Tibial nerve (tissue), 4 donors: ENCODE measurements at regions not wholly inside any gene's neighbourhood (a gene's known extent, or its start where the extent isn't known, plus 50 kb on each side); places are given as distances from the start of the nearest gene placed in this dataset.
A peak's percentile ranks its signal among the peaks of the same experiment; 100 is the strongest.

Experiments
- DNase-seq, 2 donors: peaks; one replicate each; pipeline ENCODE4 v3.0.0-alpha.2; 2019; ENCODE audit warnings: low spot score in 2 of 2
- H3K27ac ChIP-seq, 4 donors: fragments of 200-600 bp; sonication (generic) in 3 of 4; one replicate each; pipeline ENCODE4 v1.5.1; 2017 to 2019; ENCODE audit warnings: mild to moderate bottlenecking in 1 of 4
- H3K27me3 ChIP-seq, 2 donors: fragments of 200-600 bp; sonication (generic) in 1 of 2; one replicate each; pipeline versions ENCODE4 v1.5.1 to v1.6.0; 2017 to 2019
- H3K36me3 ChIP-seq, 3 donors: fragments of 200-600 bp; sonication (generic); one replicate each; pipeline ENCODE4 v1.5.1; 2018 to 2019
- H3K4me1 ChIP-seq, 4 donors: fragments of 200-600 bp; sonication (generic) in 3 of 4; one replicate each; pipeline ENCODE4 v1.5.1; 2017 to 2019
- H3K4me3 ChIP-seq, 4 donors: fragments of 200-600 bp; sonication (generic) in 3 of 4; one replicate each; pipeline ENCODE4 v1.5.1; 2017 to 2019; ENCODE audit warnings: mild to moderate bottlenecking in 1 of 4, moderate library complexity in 1 of 4
- H3K9me3 ChIP-seq, 4 donors: fragments of 200-600 bp; sonication (generic) in 3 of 4; one replicate each; pipeline ENCODE4 v1.5.1; 2017 to 2019
- CTCF ChIP-seq, 5 experiments: fragments of 200-600 bp in 3 of 5; fragments of 450-650 bp in 2 of 5; sonication (generic) in 3 of 5; IDR thresholded peaks; one replicate each; pipeline ENCODE4 v1.5.1; 2016 to 2019; ENCODE audit warnings: antibody characterized with exemption in 5 of 5, mild to moderate bottlenecking in 3 of 5, moderate library complexity in 2 of 5
- EP300 ChIP-seq, 2 donors: sonication (generic); formaldehyde crosslinking; IDR thresholded peaks; one replicate each; pipeline ENCODE4 v1.6.1; 2017; ENCODE audit warnings: antibody characterized with exemption in 2 of 2, mild to moderate bottlenecking in 1 of 2
- POLR2A ChIP-seq, 2 donors: fragments of 450-650 bp; IDR thresholded peaks; one replicate each; pipeline ENCODE4 v1.6.1; 2017; ENCODE audit warnings: antibody characterized with exemption in 2 of 2, mild to moderate bottlenecking in 2 of 2, moderate library complexity in 2 of 2
- WGBS, 2 donors: methylation state at CpG; one replicate each; pipeline ENCODE4 v1.1.5; 2018; 5-methylcytosine and 5-hydroxymethylcytosine counted together

GRCh38 chrX:63506320-63506719 lies 155.2 kb upstream of the SPIN4 start:
- H3K27me3 ChIP-seq = no peaks in the 10 kb centered on the region
- no peaks in the 10 kb centered on the region for H3K36me3 ChIP-seq
- WGBS, 2 donors = 67 to 100% methylated on average over 1 of the region's 1 CpG
- no peak overlapping the region for H3K27ac ChIP-seq
- no peaks in the 10 kb centered on the region for H3K9me3 ChIP-seq
- no peaks in the 10 kb centered on the region for H3K4me1 ChIP-seq
- TF ChIP-seq EP300 (IDR thresholded peaks at IDR 0.05) (no peak), CTCF (IDR thresholded peaks at IDR 0.05) (peak in 3 of 5 experiments; percentile 10 to 35 (median 15))
- no peak overlapping the region for H3K4me3 ChIP-seq
- DNase-seq = no peak

- no peak for DNase-seq
- TF ChIP-seq CTCF (IDR thresholded peaks at IDR 0.05) (no peak), POLR2A (IDR thresholded peaks at IDR 0.05) (no peak), EP300 (IDR thresholded peaks at IDR 0.05) (no peak)
- Histone ChIP-seq H3K4me1 (no peaks in the 10 kb centered on the region), H3K36me3 (no peaks in the 10 kb centered on the region), H3K9me3 (peaks cover 0 to 5% (median 0%) of the 10 kb centered on the region in 4 donors), H3K27me3 (no peaks in the 10 kb centered on the region), H3K4me3 (no peak overlapping the region), H3K27ac (no peak overlapping the region)
- 17 to 25% methylated on average over 1 of the region's 1 CpG for WGBS, 2 donors
These were observed 152.4 kb upstream of the SPIN4 start for GRCh38 chrX:63503541-63503940.

- no peaks in the 10 kb centered on the region for H3K9me3 ChIP-seq
- no peaks in the 10 kb centered on the region for H3K4me1 ChIP-seq
- H3K36me3 ChIP-seq = peaks cover 0 to 8% (median 0%) of the 10 kb centered on the region in 3 donors
- DNase-seq = no peak
- H3K27ac ChIP-seq = no peak overlapping the region
- H3K27me3 ChIP-seq = no peaks in the 10 kb centered on the region
- TF ChIP-seq CTCF (IDR thresholded peaks at IDR 0.05) = no peak
- TF ChIP-seq EP300 (IDR thresholded peaks at IDR 0.05) = no peak
- no peak for TF ChIP-seq POLR2A (IDR thresholded peaks at IDR 0.05)
- no peak overlapping the region for H3K4me3 ChIP-seq
- 91 to 100% methylated on average over 1 to 4 of the region's 4 CpGs for WGBS, 2 donors
These were observed 137.6 kb upstream of the SPIN4 start for GRCh38 chrX:63488546-63489373.

GRCh38 chrX:63475200-63475599 lies 124.1 kb upstream of the SPIN4 start:
- Histone ChIP-seq H3K27me3 (no peaks in the 10 kb centered on the region), H3K27ac (no peak overlapping the region), H3K36me3 (peaks cover 0 to 23% (median 0%) of the 10 kb centered on the region in 3 donors), H3K9me3 (peaks cover 0 to 51% (median 20%) of the 10 kb centered on the region in 4 donors), H3K4me1 (no peaks in the 10 kb centered on the region), H3K4me3 (no peak overlapping the region)
- DNase-seq = no peak
- WGBS, 2 donors = 87 to 100% methylated on average over 1 of the region's 1 CpG
- TF ChIP-seq EP300 (IDR thresholded peaks at IDR 0.05) (no peak), POLR2A (IDR thresholded peaks at IDR 0.05) (no peak), CTCF (IDR thresholded peaks at IDR 0.05) (no peak)

GRCh38 chrX:63471004-63471403 lies 119.9 kb upstream of the SPIN4 start:
- Histone ChIP-seq H3K4me1 (no peaks in the 10 kb centered on the region), H3K27ac (no peak overlapping the region), H3K36me3 (peaks cover 0 to 11% (median 0%) of the 10 kb centered on the region in 3 donors), H3K27me3 (no peaks in the 10 kb centered on the region), H3K9me3 (peaks cover 0 to 51% (median 23%) of the 10 kb centered on the region in 4 donors), H3K4me3 (no peak overlapping the region)
- TF ChIP-seq POLR2A (IDR thresholded peaks at IDR 0.05) (no peak), CTCF (IDR thresholded peaks at IDR 0.05) (no peak), EP300 (IDR thresholded peaks at IDR 0.05) (no peak)
- 96 to 100% methylated on average over 1 of the region's 1 CpG for WGBS, 2 donors
- DNase-seq = no peak
